ENCODE measurements at regions not wholly inside any gene's neighbourhood (a gene's known extent, or its start where the extent isn't known, plus 50 kb on each side); places are given as distances from the start of the nearest gene placed in this dataset.

- ChIA-PET POLR2A (no interaction called here), CTCF (no interaction called here)
- Histone ChIP-seq H3K9ac (replicated peaks; ENCODE audit: extremely low read depth, insufficient read depth, low read length) (no peak overlapping the region), H3K9me1 (replicated peaks; ENCODE audit: control insufficient read depth, extremely low read depth, insufficient read depth, low read length) (no peaks in the 10 kb centered on the region), H3K4me1 (ENCODE audit: control insufficient read depth, extremely low read depth, insufficient read depth, low read length) (no peaks in the 10 kb centered on the region), H3K27ac (ENCODE audit: insufficient read depth, low read depth, low read length) (no peak overlapping the region), H2AFZ (ENCODE audit: low read depth, low read length) (no peak overlapping the region), H3K36me3 (ENCODE audit: control insufficient read depth in 2 of 2, extremely low read depth in 1 of 2, insufficient read depth in 2 of 2, low read length in 2 of 2) (no peaks in the 10 kb centered on the region), H3K4me2 (ENCODE audit: insufficient read depth, low read length) (no peak overlapping the region), H3K9me3 (replicated peaks; ENCODE audit: control insufficient read depth, insufficient read depth, low read length) (no peaks in the 10 kb centered on the region), H3K4me3 (replicated peaks in 1 of 3; ENCODE audit: insufficient read depth in 1 of 3, low read depth in 1 of 3, low read length in 3 of 3) (no peak overlapping the region), H3K79me2 (ENCODE audit: control insufficient read depth, insufficient read depth, low read length) (no peaks in the 10 kb centered on the region), H4K20me1 (replicated peaks; ENCODE audit: control insufficient read depth, extremely low read depth, insufficient read depth, low read length) (no peaks in the 10 kb centered on the region), H3K27me3 (ENCODE audit: control insufficient read depth in 2 of 2, insufficient read depth in 2 of 2, low read length in 2 of 2) (no peaks in the 10 kb centered on the region)
- intact Hi-C loops (cut with micrococcal nuclease), result no loop called here
- dilution Hi-C loops (cut with MboI; ENCODE audit: extremely low pct_ligation_motif_present, low sequenced_read_pairs), result no loop called here
- FAIRE-seq (no peak), DNase-seq (ENCODE audit: low read depth, low spot score) (no peak)
- TF ChIP-seq GATA2 (IDR thresholded peaks at IDR 0.05; ENCODE audit: insufficient read depth, insufficient read length, low read depth, low read length) (no peak), FOS (IDR thresholded peaks at IDR 0.05; ENCODE audit: borderline replicate concordance, insufficient read depth, low read length) (no peak), JUN (IDR thresholded peaks at IDR 0.05; ENCODE audit: borderline replicate concordance, insufficient read depth, insufficient read length, low read depth) (no peak), POLR2AphosphoS5 (IDR thresholded peaks at IDR 0.05; ENCODE audit: insufficient read depth, low read depth, low read length) (no peak)
- BruUV-seq (replicated peaks), result no TSS peak
Measured at GRCh38 chr2:183389546-183390080, 265.4 kb downstream of the NUP35 start.

DNA sequence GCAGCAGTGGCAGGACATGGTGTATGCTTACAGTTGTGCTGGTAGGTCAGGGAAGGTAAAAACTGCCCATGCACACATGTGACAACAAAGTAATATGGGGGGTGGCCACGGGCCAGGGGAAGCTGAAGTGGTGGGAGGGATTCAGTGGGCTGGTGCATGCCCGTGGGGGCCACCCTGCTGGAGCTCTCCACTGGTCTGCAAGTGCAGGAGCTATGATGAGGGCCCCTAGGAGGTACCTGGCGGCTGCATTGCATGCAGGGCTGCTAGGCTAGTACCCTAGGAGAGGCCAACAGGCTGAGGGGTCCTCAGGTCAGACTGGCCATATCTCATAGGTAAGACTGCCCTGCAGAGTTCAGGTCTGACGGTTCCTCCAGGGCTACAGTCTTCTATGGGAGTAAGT lies 265.9 kb downstream of the NUP35 start:
- no TSS peak for BruUV-seq (replicated peaks)
- no peaks in the 10 kb centered on the region for H4K20me1 ChIP-seq (replicated peaks; ENCODE audit: control insufficient read depth, extremely low read depth, insufficient read depth, low read length)
- FAIRE-seq (no peak), DNase-seq (ENCODE audit: low read depth, low spot score) (no peak)
- no peak overlapping the region for H2AFZ ChIP-seq (ENCODE audit: low read depth, low read length)
- H3K79me2 ChIP-seq (ENCODE audit: control insufficient read depth, insufficient read depth, low read length), result no peaks in the 10 kb centered on the region
- no peaks in the 10 kb centered on the region for H3K36me3 ChIP-seq (ENCODE audit: control insufficient read depth in 2 of 2, extremely low read depth in 1 of 2, insufficient read depth in 2 of 2, low read length in 2 of 2)
- intact Hi-C loops (cut with micrococcal nuclease), result no loop called here
- H3K27ac ChIP-seq (ENCODE audit: insufficient read depth, low read depth, low read length), result no peak overlapping the region
- TF ChIP-seq, protein P1, sequence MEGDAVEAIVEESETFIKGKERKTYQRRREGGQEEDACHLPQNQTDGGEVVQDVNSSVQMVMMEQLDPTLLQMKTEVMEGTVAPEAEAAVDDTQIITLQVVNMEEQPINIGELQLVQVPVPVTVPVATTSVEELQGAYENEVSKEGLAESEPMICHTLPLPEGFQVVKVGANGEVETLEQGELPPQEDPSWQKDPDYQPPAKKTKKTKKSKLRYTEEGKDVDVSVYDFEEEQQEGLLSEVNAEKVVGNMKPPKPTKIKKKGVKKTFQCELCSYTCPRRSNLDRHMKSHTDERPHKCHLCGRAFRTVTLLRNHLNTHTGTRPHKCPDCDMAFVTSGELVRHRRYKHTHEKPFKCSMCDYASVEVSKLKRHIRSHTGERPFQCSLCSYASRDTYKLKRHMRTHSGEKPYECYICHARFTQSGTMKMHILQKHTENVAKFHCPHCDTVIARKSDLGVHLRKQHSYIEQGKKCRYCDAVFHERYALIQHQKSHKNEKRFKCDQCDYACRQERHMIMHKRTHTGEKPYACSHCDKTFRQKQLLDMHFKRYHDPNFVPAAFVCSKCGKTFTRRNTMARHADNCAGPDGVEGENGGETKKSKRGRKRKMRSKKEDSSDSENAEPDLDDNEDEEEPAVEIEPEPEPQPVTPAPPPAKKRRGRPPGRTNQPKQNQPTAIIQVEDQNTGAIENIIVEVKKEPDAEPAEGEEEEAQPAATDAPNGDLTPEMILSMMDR (IDR thresholded peaks at IDR 0.05; ENCODE audit: extremely low read depth in 1 of 2, insufficient read depth in 1 of 2, low read depth in 1 of 2, low read length in 2 of 2), result no peak
- TF ChIP-seq POLR2A (IDR thresholded peaks at IDR 0.05; ENCODE audit: low read depth, low read length), result no peak
- TF ChIP-seq MYC (IDR thresholded peaks at IDR 0.05; ENCODE audit: low read depth, low read length), result no peak
- TF ChIP-seq FOS (IDR thresholded peaks at IDR 0.05; ENCODE audit: borderline replicate concordance, insufficient read depth, low read length), result no peak
- no peak for TF ChIP-seq JUN (IDR thresholded peaks at IDR 0.05; ENCODE audit: borderline replicate concordance, insufficient read depth, insufficient read length, low read depth)
- TF ChIP-seq GATA2 (IDR thresholded peaks at IDR 0.05; ENCODE audit: insufficient read depth, insufficient read length, low read depth, low read length), result no peak
- POLR2A ChIA-PET, result no interaction called here
- no peak overlapping the region for H3K4me3 ChIP-seq (replicated peaks in 1 of 3; ENCODE audit: insufficient read depth in 1 of 3, low read depth in 1 of 3, low read length in 3 of 3)
- H3K9ac ChIP-seq (replicated peaks; ENCODE audit: extremely low read depth, insufficient read depth, low read length), result no peak overlapping the region
- H3K4me1 ChIP-seq (ENCODE audit: control insufficient read depth, extremely low read depth, insufficient read depth, low read length), result no peaks in the 10 kb centered on the region
- dilution Hi-C loops (cut with MboI; ENCODE audit: extremely low pct_ligation_motif_present, low sequenced_read_pairs), result no loop called here
- no peak overlapping the region for H3K4me2 ChIP-seq (ENCODE audit: insufficient read depth, low read length)
- no peaks in the 10 kb centered on the region for H3K9me3 ChIP-seq (replicated peaks; ENCODE audit: control insufficient read depth, insufficient read depth, low read length)
- CTCF ChIA-PET, result no interaction called here
- H3K9me1 ChIP-seq (replicated peaks; ENCODE audit: control insufficient read depth, extremely low read depth, insufficient read depth, low read length), result no peaks in the 10 kb centered on the region
- no peaks in the 10 kb centered on the region for H3K27me3 ChIP-seq (ENCODE audit: control insufficient read depth in 2 of 2, insufficient read depth in 2 of 2, low read length in 2 of 2)

Data from endothelial cell of umbilical vein (primary cell).